SIG-M5 treated with dmso at 0.1 percent for 504 hours (cell line): ENCODE measurements at regions not wholly inside any gene's neighbourhood (a gene's known extent, or its start where the extent isn't known, plus 50 kb on each side); places are given as distances from the start of the nearest gene placed in this dataset.
"Not testable (repeated sequence)": the region's sequence is repeated elsewhere in the genome, so short reads cannot be mapped to it uniquely, and the experiment has no call there.

Experiments used
- DNase-seq: peaks from one replicate; lab custom pipeline; 2025; ENCODE audit not compliant: unreplicated experiment; lab: John Stamatoyannopoulos, UW

DNA sequence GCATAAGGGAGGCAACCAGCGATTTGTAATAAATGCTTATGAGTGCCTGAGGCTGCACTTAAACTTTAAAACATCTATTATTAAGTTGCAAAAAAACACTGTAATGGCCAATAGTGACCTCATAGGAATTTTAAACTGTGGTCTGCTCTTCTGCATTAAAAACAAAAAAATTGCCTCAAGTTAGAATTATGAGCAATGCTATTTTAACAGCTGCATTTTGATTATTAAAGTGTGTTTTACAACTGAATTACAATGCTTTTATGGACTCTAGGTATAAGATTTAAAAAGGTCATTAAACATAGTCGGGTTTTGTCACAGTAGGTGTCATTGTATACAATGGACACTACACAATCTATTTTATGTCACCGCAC is 528.7 kb upstream of the FANCL start:
- DNase-seq = no peak

DNA sequence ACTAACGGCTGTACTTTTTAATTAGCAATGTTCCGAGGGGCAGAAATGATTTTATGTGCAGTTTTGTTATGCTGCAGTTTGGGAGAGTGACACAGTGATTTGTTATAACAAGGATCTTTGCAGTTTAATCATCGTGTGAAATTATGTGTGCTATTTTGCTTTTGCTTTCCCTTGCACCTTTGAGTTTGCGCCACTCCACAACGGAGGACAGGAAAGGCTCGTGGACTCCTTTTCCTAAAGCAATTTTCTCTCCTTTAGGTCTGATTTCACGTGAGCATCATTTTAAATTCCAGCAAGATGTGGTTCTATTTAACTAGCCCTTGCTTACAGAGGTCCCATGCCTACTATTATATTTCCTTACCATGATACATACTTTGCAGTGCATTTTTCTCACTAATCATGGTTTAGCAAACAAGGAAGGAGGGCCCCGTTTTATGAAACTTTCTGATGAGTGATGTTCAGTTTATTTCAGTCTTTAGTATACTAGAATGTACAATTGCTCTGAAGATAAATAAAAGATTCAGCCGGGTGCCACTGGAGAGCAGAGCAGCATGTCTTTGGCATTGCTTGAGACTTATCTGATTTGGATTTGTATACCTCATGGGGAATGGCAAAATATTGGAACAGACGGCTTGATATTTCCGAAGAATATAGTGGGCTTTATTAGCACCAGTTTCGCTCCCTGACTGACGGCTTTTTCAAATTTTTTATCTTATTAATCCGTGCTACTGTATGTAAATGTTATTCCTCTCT is 528.2 kb upstream of the FANCL start:
- DNase-seq = no peak

GRCh38 chr2:58768715-58769080 is 527.6 kb upstream of the FANCL start:
- no peak for DNase-seq

DNA sequence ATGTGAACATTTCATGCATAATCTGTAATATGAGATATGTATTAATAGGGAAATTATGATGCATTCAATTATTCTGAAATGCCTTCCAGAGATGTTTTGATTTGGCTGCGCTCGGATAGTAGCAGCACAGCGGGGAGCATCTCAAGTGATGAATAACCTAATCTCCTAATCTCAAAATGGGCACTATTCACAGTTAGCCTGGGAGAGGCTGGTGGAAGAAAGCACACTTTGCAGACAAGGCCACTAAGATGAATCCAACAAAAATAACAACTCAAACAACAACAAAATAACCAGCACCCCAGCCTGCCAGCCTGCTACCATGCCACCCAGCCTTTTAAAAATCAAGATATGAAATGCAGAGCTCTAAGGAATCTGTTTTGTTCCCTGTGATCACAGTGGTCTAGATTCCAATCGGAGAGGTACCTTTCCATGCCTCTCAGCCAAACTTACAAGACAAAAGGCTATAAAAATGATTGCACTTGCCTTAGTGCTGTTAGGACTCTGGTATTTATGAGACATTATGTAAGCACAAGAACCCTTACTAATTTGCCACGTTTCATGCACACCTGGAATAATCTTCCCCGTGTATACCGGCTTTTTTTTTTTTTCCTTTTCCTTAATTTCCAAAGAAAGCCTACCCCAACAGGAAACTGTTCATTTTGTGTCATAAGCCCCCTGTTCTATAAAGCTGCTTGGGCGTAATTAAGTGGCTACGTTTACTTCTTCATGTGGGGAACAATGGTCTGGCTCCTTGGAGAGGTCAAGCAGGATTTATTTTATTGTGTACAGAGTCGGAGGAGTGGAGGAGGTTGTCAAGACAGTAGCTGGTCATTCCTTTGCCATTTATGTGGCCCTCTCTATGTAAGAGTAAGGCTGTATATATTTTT is 526.9 kb upstream of the FANCL start:
- no peak for DNase-seq

DNA sequence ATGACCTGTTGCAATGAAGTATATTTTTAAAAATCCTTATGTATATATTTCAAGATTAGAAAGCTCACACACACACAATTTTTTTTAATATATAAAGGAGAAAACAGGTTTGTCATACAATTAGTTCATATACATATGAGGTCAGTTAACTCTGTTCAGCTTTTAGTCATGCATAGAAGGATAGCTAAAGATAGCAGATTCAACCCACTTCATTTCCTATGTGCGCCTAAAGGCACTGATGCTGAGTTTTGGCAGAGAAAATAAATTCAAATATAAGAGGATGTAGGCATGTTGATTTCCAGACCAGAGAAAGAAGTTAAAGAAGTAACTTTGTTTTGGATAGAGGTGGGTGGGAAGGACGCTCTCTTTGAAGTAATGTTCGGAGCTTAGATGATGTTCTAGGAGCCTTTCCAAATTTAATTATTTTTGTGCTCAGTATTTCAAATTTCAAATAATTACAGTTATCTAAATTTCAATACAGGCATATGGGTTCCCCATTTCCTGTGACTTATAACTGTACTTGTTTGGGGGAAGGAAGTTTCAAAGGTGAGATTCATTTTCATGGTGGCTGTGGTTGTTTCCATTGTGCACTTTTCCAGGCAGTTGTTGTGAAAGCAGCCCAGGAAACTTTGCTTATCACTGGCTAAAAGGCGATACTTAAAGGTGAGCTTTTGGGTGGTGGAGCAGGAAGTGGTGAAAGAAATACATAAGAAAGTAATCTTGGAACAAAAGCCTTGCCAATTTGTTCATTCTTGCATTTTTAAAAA is 523.4 kb upstream of the FANCL start:
- DNase-seq = no peak

GRCh38 chr2:58762176-58762781 is 521.2 kb upstream of the FANCL start:
- peak; percentile 58 for DNase-seq

GRCh38 chr2:58757971-58758370 is 516.8 kb upstream of the FANCL start:
- no peak for DNase-seq

- no peak for DNase-seq
Observed at GRCh38 chr2:58756336-58756735, 515.2 kb upstream of the FANCL start.

DNA sequence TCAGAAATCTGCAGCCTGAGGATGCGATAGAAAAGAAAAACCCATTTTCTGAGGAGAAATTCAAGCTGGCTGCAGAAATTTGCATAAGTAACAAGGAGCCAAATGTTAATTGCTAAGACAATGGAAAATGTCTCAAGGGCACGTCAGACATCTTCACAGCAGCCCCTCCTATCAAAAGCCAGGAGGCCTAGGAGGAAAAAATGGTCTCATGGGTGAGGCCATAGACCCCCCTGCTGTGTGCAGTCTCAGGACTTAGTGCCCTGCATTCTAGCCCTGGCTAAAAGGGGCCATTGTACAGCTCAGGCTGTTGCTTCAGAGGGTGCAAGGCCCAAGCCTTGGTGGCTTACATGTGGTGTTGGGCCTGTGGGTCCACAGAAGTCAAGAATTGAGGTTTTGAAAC is 511.4 kb upstream of the FANCL start:
- not testable (repeated sequence) for DNase-seq

DNA sequence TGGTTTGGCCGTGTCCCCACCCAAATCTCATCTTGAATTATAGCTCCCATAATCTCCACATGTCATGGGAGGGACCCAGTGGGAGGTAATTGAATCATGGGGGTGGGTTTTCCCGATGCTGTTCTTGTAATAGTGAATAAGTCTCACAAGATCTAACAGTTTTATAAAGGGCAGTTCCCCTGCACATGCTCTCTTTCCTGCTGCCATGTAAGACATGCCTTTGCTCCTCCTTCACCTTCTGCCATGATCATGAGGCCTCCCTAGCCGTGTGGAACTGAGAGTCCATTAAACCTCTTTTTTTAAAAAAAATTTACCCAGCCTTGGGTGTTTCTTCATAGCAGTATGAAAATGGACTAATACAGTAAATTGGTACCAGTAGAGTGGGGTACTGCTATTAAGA is 510.6 kb upstream of the FANCL start:
- not testable (repeated sequence) for DNase-seq

DNA sequence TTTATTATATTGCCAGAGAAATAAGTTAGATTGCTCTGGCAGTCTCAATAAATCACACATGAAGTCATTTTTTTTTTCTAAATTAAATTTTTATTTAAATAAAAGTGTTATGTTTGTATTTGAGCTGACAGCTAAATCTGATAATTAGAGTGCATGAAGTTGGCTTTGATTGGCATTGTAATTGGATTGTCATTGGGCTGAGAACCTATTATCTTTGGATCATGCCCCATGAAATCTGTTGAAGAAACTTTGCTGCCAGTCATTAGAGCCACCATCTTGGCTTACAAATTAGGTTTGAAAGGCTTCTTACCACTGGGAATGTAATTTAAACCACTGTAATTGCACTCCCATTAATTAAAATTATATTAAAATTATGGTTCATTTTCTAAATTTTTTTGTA is 507.9 kb upstream of the FANCL start:
- DNase-seq = no peak

DNA sequence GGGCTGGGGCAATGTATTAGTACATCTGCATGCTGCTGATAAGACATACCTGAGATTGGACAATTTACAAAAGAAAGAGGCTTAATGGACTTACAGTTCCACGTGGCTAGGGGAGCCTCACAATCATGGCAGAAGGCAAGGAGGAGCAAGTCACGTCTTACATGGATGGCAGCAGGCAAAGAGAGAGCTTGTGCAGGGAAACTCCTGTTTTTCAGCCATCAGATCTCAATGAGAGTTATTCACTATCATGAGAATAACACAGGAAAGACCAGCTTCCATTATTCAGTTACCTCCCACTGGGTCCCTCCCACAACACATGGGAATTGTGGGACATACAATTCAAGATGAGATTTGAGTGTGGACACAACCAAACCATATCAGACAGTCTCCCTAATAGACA is 504.2 kb upstream of the FANCL start:
- not testable (repeated sequence) for DNase-seq

DNA sequence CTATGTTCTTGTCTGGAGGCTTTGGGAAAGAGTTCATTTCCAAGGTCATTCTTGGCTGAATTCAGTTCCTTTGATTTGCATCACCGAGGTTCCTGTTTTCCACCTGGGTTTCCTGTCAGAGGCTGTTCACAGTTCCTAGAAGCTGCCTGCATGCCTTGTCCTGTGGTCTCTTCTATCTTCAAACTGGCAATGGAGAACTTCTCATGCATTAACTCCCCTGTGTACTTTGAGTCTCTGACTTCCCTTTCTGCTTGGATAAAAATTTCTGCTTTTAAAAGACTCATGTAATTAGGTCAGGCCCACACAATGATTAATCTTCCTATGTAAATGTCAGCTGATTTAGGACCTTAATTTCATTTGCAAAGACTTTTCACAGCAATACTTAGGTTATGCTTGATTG is 499.3 kb upstream of the FANCL start:
- no peak for DNase-seq

DNA sequence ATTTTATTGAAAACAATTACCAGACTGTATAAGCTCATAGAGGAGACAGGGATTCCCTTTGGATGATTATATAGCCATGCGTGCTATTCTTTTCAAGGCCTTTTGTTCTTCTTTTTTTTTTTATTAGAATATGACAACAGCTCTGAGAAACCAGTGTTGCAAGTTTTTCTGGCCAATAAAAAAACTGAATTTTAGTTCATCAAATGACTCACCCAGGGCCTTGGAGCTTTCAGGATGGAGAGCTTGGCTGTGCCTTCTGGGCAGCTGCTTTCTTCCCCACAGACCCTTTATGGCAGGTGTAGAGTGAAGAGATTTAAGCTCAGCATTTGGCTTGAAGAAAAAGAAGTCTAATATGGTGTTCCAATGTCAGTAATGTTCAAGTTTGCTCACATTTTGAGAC is 497.9 kb upstream of the FANCL start:
- no peak for DNase-seq

- peak; percentile 6 for DNase-seq
Observed at GRCh38 chr2:58734365-58734764, 493.2 kb upstream of the FANCL start.

DNA sequence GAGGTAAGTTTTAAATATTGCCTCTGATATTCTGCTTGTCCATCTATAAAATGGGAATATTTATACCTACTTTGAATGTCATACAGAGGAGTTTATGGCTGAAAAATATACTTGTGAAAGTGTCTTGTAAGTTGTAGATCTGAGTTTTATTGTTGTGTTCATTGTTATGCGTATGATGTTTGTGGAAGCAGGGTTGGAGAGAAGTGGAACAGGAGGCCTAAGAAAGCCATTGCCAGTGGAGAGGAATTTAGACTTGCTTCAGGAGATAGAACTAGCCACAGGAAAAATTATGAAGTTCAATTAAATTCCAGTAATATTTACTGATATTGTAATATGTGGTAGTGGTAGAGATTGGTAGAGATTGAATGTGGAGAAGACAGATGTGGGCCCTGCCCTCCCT is 491.9 kb upstream of the FANCL start:
- no peak for DNase-seq

- peak; percentile 94 for DNase-seq
Observed at GRCh38 chr2:58731488-58731869, 490.4 kb upstream of the FANCL start.

DNA sequence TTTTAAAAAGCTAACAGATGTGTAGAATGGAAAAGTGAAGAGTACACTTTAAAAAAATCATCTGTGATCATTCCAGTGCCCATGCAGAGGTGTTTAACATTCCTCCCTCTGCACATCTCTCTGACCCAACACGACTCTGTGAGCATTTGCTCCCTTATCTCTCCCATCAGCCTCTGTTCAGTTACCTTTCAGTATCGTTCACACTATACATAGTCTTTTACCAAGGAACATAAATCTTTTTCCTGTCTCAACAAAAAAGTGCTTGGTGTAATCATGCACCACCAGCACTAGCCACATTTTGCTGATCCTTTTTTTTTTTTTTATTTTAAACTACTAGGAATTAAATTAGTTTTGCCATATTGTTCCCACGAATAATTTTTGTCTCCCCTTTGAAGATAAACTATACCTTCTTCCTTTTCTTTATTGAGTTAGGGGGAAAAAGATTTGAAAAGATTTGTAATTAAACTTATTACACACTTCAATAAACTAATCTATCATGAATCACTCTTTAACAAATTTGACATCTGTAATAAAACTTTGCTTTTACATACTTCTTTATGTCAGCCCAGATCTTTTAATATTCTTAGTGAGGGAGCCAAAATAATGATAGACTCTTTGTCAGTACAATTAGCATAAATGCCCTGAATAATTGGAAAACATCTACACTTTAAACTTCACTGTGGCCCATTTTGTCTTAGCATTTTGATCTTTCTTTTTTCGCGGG is 489.8 kb upstream of the FANCL start:
- no peak for DNase-seq

- no peak for DNase-seq
Observed at GRCh38 chr2:58727981-58728656, 487.0 kb upstream of the FANCL start.

DNA sequence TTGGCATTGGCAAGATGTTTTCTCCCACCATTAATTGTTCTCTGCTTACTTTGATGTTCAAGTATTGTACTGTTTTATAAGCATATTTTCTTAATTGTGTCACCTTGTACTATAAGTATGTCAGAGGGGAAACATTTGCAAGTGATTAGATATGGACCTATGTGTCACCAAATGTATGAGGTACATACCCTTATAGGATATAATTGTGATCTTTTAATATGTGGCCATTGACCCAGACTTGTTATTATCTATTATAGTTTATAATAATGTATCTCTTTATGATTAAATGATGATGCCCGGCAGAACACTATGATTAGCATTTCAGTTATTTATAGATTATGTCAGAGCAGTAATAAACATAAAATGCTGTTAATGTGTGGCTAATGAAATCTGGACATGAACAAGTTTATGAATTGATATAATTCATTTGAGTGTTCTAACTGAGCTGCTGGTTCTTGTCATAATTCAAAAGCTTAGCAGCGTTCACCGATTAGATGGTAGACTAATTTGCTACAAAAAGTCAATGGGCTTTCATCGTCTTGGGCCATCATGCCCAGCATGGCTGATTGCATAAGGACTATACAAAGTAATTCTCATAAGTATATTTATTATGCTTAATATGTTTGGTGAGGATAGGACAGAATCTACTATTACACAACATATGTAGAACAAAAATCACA is 480.9 kb upstream of the FANCL start:
- DNase-seq = no peak
